ENCODE measurements at regions not wholly inside any gene's neighbourhood (a gene's known extent, or its start where the extent isn't known, plus 50 kb on each side); places are given as distances from the start of the nearest gene placed in this dataset.

- DNase-seq (ENCODE audit: low spot score), result no peak
These were observed 64.8 kb upstream of the KSR1 start for GRCh38 chr17:27391427-27391826.

- DNase-seq (ENCODE audit: low spot score), result no peak
These were observed 60.2 kb upstream of the KSR1 start for GRCh38 chr17:27396045-27396444.

DNA sequence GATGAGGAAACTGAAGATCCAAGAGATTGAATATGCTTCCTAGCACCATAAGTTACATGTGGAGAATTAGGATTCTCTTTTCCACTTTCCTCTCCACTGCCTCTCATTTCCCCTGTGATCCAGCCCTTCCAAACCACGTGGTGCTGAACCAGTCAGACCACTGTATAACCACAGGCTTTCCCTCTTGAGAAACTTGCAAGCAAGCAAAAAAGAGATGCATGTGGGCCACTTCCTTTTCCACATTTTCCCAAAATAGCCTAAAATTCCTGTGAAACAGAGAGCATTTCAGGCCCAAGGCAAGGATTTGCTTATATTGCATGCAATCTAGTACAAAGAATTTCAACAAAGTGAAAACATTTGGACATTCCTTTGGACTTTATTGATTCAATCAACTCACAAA is 59.3 kb upstream of the KSR1 start:
- no peak for DNase-seq (ENCODE audit: low spot score)

DNA sequence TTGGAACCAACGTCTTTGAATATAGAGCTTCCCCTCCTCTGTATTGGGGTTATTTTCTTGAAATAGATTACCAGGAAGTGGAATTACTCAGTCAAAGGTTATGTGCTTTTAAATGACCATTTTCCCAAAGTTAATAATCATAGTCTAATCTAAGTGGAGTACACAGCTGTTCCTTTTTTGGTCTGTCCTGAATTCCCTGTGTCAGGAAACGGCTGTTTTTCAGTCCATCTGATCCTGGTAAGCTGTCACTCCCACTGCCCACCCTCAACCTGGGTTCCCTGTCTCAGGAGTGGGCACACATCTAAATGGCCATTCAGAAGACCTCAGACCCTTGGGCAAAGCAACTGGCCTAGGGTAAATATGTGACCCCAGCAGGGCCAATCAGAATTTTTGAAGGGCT is 57.6 kb upstream of the KSR1 start:
- DNase-seq (ENCODE audit: low spot score), result no peak

DNA sequence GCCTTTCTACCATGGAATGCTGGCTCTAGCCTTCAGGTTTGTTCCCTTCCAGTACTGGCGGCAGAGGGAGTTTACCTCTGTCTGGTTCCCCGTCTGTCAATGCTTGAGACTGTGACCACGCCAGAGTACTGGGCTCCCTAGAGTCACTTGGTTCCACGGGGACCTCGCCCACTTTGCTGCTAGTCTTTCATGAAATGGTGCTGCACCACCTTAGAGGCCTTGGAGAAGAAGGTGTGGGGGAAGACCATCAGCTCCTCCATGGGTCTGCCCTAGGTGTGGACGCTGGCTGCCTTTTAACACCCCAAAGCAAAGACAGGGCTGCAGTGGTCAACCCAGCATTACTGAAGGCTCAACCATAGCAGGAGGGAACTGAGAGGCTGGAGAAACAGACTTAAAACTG is 55.3 kb upstream of the KSR1 start:
- DNase-seq (ENCODE audit: low spot score), result no peak

- DNase-seq (ENCODE audit: low spot score), result no peak
These were observed 53.3 kb upstream of the KSR1 start for GRCh38 chr17:27402943-27403342.

GRCh38 chr17:27403480-27404005 is 52.7 kb upstream of the KSR1 start:
- DNase-seq (ENCODE audit: low spot score), result no peak

GRCh38 chr17:27404676-27405075 is 51.6 kb upstream of the KSR1 start:
- no peak for DNase-seq (ENCODE audit: low spot score)
